GM12872 (cell line): ENCODE measurements at regions not wholly inside any gene's neighbourhood (a gene's known extent, or its start where the extent isn't known, plus 50 kb on each side); places are given as distances from the start of the nearest gene placed in this dataset.

Experiments used
- TF ChIP-seq, protein P1 (sequence below): IDR thresholded peaks from 3 replicates; pipeline ENCODE4 v1.5.1; 2011; ENCODE audit warnings: low read depth, mild to moderate bottlenecking, low read length, moderate library complexity; ENCODE audit not compliant: insufficient read depth

DNA sequence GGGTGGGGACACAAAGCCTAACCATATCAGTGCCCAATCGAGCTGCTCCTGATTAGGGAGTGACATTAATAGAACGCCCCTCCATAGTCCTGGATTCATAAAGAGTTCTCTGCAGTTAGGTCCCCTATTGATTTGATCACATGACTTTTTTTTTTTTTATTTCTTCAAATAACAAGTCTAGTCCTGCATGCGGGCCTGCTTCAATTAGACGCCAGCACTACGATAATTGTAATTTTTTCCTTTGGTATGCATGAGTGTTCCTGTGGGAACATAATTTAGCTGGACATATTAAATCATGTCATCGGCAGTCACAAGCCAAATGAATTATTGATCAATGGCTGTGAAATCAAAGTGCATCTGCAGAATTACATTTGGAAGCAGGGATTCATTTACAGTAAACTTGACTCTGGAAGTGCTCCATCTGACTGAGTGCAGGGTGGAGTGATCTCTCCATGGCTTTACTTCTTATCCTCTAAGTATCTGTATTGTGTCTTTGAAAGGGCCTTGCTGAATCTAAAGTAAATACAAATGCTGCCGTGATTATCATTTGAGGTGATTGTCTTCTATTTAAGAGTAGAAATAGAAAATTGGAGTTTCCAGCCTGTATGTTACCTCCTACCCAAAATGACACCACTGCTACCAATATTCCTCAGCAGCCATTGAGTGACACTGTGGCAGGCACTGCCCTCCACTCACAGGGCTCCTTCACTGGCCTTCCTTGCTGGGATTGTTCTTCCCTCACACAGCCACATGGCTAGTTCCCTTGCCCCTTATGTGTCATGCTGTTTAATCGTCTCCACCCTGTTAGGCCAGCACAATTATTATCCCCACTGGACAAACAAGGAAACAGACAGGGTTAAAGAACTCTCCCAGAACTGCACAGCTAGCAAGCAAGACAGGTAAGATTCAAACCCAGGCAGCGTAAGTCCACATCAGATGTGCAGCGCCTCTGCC is 337.4 kb upstream of the ID2 start:
- TF ChIP-seq, protein P1, sequence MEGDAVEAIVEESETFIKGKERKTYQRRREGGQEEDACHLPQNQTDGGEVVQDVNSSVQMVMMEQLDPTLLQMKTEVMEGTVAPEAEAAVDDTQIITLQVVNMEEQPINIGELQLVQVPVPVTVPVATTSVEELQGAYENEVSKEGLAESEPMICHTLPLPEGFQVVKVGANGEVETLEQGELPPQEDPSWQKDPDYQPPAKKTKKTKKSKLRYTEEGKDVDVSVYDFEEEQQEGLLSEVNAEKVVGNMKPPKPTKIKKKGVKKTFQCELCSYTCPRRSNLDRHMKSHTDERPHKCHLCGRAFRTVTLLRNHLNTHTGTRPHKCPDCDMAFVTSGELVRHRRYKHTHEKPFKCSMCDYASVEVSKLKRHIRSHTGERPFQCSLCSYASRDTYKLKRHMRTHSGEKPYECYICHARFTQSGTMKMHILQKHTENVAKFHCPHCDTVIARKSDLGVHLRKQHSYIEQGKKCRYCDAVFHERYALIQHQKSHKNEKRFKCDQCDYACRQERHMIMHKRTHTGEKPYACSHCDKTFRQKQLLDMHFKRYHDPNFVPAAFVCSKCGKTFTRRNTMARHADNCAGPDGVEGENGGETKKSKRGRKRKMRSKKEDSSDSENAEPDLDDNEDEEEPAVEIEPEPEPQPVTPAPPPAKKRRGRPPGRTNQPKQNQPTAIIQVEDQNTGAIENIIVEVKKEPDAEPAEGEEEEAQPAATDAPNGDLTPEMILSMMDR, result no peak

DNA sequence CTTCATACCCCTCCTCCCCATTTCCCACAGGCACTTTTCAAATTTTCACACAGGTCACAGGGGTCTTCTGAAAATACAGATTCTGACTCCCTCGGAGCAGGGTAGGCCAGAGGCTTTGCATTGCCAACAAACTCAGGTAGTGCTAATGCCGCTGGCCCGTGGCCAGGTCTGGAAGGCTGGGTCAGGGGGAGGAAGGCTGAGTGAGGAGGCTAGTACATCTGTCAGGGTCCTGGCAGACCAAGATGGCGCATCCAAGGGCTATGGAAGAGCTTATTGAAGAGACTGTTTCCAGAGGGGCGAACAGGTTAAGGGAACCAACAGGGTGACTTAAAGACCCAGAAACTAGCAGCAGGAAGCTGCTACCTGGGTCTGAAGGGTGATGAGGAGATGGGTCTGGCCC is 336.7 kb upstream of the ID2 start:
- TF ChIP-seq, protein P1, result no peak

DNA sequence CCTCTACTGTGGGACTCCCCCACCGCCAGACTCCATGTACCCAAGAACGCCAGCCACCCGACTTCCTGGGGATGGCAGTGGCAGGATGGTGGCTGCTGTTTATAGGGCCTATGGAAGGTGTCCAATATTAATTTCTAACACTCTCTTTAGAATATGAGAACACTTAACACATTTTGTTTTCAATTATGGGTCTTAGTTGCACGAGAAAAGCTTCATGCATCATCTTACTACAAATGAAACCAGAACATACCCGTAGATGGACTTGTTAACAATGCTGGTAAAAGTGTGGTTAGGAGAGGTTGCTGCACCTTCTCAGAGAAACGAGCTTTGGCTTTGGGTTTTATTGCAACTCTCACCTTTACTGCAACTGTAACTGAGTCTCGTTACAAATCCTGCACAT is 335.6 kb upstream of the ID2 start:
- TF ChIP-seq, protein P1, result no peak

DNA sequence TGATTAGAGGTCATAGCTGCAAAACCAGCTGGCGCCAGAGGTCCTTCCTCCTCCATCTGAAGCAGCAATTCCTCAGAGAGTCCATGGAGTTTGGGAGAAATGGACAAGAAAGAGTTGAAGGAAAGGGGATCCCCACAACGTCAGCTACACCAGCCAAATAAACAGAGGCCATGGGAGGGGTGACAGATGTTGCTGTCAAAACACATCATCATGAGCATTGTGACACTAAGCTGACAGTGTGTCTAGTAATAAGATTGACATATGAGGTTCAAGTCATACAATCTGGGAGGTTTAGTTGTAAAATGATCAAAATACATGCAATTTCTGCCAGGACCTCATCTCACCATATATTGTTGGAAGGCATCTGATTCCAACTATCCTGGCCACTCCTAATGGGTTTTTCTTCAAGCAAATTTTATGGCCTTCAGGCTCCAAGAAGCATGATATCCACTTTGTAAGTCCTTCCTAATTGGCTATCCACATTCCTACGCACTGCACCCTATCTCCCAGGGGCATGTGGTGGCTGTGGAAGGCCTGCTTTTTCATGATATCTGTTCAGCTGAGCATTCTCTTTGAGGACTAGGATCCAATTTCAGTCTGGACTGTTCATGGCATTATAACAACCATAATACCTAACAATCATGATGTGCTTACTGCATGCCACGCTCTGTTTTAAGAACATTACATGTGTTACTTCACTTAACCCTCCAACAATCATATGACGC is 335.0 kb upstream of the ID2 start:
- TF ChIP-seq, protein P1, result no peak

DNA sequence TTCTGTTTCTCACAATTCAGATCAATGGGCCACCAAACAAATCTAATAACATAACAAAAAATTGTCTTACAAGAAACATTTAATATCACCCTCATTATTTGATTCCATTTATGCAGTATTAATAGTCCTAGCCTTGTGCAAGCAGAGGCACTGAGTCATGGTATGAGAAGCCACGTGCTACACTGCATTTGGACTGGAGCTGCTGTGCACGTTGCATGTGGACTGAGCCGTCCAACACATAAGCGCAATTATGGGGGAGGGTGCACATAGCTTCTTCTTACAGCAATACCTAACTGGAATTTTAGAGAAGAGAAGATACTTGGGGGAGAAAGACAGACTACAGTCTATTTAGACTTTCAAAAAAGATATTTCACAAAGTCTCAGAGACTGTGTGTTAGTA is 329.6 kb upstream of the ID2 start:
- TF ChIP-seq, protein P1, result no peak

DNA sequence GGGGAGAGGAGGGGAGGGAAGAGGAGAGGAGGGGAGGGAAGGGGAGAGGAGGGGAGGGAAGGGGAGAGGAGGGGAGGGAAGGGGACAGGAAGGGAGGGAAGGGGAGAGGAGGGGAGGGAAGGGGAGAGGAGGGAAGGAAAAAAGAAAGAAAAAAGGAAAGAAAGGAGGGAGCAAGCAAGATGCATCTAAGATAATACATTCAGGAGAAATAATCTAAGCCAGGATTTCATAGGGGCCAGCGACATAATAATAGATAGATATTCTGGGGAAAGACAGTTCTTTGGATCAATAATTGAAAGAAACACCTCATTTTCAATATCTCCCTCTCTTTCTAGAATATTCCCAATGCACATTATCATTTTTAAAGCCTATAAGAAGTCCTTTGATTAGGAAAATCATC is 328.9 kb upstream of the ID2 start:
- TF ChIP-seq, protein P1, result no peak

DNA sequence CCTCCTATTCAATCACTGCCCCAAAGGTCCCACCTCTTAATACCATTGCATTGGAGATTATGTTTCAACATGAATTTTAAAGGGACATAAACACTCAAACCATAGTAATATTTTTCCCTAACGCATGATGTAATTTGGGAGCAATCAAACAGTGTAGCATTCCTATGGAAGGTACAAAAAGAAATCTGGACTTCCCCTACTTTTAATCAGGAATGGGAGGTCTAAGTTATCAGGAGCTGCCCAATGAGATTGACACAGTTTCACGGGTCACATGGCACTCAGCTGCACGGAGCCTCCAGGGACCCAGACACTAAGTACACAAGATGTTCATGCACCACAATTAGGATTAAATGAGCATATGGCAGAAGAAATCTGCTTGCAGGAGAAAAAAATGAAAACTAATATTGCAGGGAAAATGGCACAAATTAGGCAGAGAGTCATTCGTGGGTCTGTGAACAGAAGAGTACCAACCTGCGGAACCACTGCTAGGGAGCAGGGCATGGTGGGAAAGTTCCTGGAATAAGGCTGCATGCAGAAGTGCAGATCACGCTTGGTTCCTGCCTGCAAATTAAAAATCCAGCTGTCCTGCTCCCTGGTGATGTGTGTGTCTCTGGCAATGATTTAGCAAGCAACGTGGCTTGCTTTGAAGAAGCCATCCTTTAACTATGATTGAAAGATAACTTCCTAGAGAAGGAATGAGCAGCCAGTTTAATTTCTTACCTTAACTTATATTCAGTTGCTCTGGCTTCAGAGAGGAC is 326.6 kb upstream of the ID2 start:
- TF ChIP-seq, protein P1, result no peak
